ENCODE measurements at regions not wholly inside any gene's neighbourhood (a gene's known extent, or its start where the extent isn't known, plus 50 kb on each side); places are given as distances from the start of the nearest gene placed in this dataset.

GRCh38 chr6:134738211-134738885, 211.6 kb downstream of the ALDH8A1 start:
- ChIA-PET POLR2A (no interaction called here), CTCF (no interaction called here)
- no peak for TF ChIP-seq CBX8 (IDR thresholded peaks at IDR 0.05)
- ATAC-seq (no peak), FAIRE-seq (no peak), DNase-seq (ENCODE audit: low read depth in 1 of 2, low spot score in 1 of 2) (no peak)
- Histone ChIP-seq H3K27ac (peak overlapping the region; percentile 28 to 82; a peak in 3 of 6 replicates), H3K4me1 (peaks cover 40% of the 10 kb centered on the region), H3K4me2 (no peak overlapping the region), H3K9me3 (no peaks in the 10 kb centered on the region), H3K4me3 (no peak overlapping the region)
- WGBS (ENCODE audit: missing lambda C conversion rate): 41% methylated on average over 1 of the region's 1 CpG

- Histone ChIP-seq H3K9me3 (no peaks in the 10 kb centered on the region), H3K4me2 (peak overlapping the region; percentile 15; the same call in 1 of the 3 replicates), H3K4me1 (peaks cover 31% of the 10 kb centered on the region), H3K4me3 (no peak overlapping the region), H3K27ac (no peak overlapping the region; a peak in 1 of 6 replicates)
- no peak for DNase-seq (ENCODE audit: low read depth in 1 of 2, low spot score in 1 of 2)
- ChIA-PET POLR2A (no interaction called here), CTCF (no interaction called here)
- no peak for ATAC-seq
- TF ChIP-seq JUNB (IDR thresholded peaks at IDR 0.05): no peak
- TF ChIP-seq RAD21 (conservative IDR thresholded peaks at IDR 0.05 in 1 of 2, IDR thresholded peaks at IDR 0.05 in 1 of 2): no peak
- TF ChIP-seq RCOR1 (IDR thresholded peaks at IDR 0.05; ENCODE audit: low read depth, low read length): no peak
- TF ChIP-seq BHLHE40 (IDR thresholded peaks at IDR 0.05; ENCODE audit: low read depth, low read length): no peak
- no peak for TF ChIP-seq MAFK (IDR thresholded peaks at IDR 0.05; ENCODE audit: partially characterized antibody)
- TF ChIP-seq SREBF2 (IDR thresholded peaks at IDR 0.05): no peak
- TF ChIP-seq CTCF (IDR thresholded peaks at IDR 0.05): no peak
- no peak for TF ChIP-seq KDM1A (IDR thresholded peaks at IDR 0.05; ENCODE audit: low read depth)
- TF ChIP-seq TFCP2L1 (CRISPR knock-in tag; IDR thresholded peaks at IDR 0.05): no peak
- TF ChIP-seq GATA3 (IDR thresholded peaks at IDR 0.05; ENCODE audit: borderline replicate concordance): no peak
- TF ChIP-seq HOXB13 (CRISPR knock-in tag; IDR thresholded peaks at IDR 0.05; ENCODE audit: low read depth): no peak
- TF ChIP-seq NFE2L2 (conservative IDR thresholded peaks at IDR 0.05; ENCODE audit: low read length): no peak
- no peak for TF ChIP-seq PHF8 (IDR thresholded peaks at IDR 0.05; ENCODE audit: borderline replicate concordance, low read depth)
- no peak for TF ChIP-seq POLR2AphosphoS2 (conservative IDR thresholded peaks at IDR 0.05; ENCODE audit: low read length)
- TF ChIP-seq REST (IDR thresholded peaks at IDR 0.05): no peak
- TF ChIP-seq CHD4 (IDR thresholded peaks at IDR 0.05; ENCODE audit: borderline replicate concordance): no peak
- TF ChIP-seq HES2 (IDR thresholded peaks at IDR 0.05): no peak
- no peak for TF ChIP-seq POLR2A (IDR thresholded peaks at IDR 0.05; ENCODE audit: low read length)
- FAIRE-seq: no peak
Measured at GRCh38 chr6:134735461-134735860, 214.4 kb downstream of the ALDH8A1 start.
